HEK293 (cell line): ENCODE measurements at regions not wholly inside any gene's neighbourhood (a gene's known extent, or its start where the extent isn't known, plus 50 kb on each side); places are given as distances from the start of the nearest gene placed in this dataset.

Experiments used
- CTCF ChIA-PET: fragments of 350-600 bp; formaldehyde crosslinking; extraction: SDS; loops from one replicate; lab custom pipeline; 2021; ENCODE audit warnings: antibody characterized with exemption; lab: Yijun Ruan, JAX
- POLR2A ChIA-PET: fragments of 300-600 bp; formaldehyde crosslinking; extraction: SDS; loops from one replicate; lab custom pipeline; 2020; ENCODE audit warnings: antibody characterized with exemption, inconsistent platforms; lab: Yijun Ruan, JAX
- H3K27ac ChIP-seq: fragments of 200-500 bp; sonication (Bioruptor generic); 2 replicates; pipeline ENCODE4 v1.5.1; 2014; ENCODE audit warnings: low read depth, low read length, control low read depth, inconsistent platforms; ENCODE audit errors: extremely low read depth
- H3K36me3 ChIP-seq, 2 experiments: fragments of 200-500 bp in 1 of 2; sonication (Bioruptor generic) in 1 of 2; 1 replicate in 1 of 2; 2 replicates in 1 of 2; pipeline ENCODE4 v1.5.1; 2014 to 2017; ENCODE audit warnings: inconsistent platforms in 2 of 2, low read length in 2 of 2; ENCODE audit not compliant: control insufficient read depth in 2 of 2, insufficient read depth in 1 of 2
- H3K4me1 ChIP-seq: fragments of 200-500 bp; sonication (Bioruptor generic); 2 replicates; pipeline ENCODE4 v1.5.1; 2014; ENCODE audit warnings: mild to moderate bottlenecking, low read length, inconsistent platforms; ENCODE audit not compliant: control insufficient read depth, insufficient read depth
- H3K4me3 ChIP-seq: 2 replicates; pipeline ENCODE4 v1.5.1; 2011; ENCODE audit warnings: low read depth, mild to moderate bottlenecking, control low read depth, low read length, moderate library complexity
- H3K9me3 ChIP-seq: fragments of 200-500 bp; sonication (Bioruptor generic); 2 replicates; pipeline ENCODE4 v1.5.1; 2014; ENCODE audit warnings: low read depth, low read length, inconsistent platforms; ENCODE audit not compliant: control insufficient read depth, insufficient read depth
- KLF1 ChIP-seq: fragments of 450-650 bp; formaldehyde crosslinking; IDR thresholded peaks from 2 replicates; pipeline ENCODE4 v1.5.1; 2016; ENCODE audit warnings: missing biosample characterization, missing genetic modification characterization
- MEIS1 ChIP-seq: sonication (generic); formaldehyde crosslinking; IDR thresholded peaks from 2 replicates; pipeline ENCODE4 v1.8.1; 2022; ENCODE audit warnings: missing genetic modification reagents, mild to moderate bottlenecking, borderline replicate concordance
- SCRT1 ChIP-seq: fragments of 450-650 bp; formaldehyde crosslinking; IDR thresholded peaks from 2 replicates; pipeline ENCODE4 v1.5.1; 2016; ENCODE audit warnings: missing biosample characterization, missing genetic modification characterization, borderline replicate concordance
- ZBTB48 ChIP-seq: fragments of 450-650 bp; formaldehyde crosslinking; IDR thresholded peaks from 2 replicates; pipeline ENCODE4 v1.5.1; 2016; ENCODE audit warnings: missing biosample characterization, missing genetic modification characterization
- ZNF146 ChIP-seq: fragments of 450-650 bp; formaldehyde crosslinking; IDR thresholded peaks from 2 replicates; pipeline ENCODE4 v1.5.1; 2016; ENCODE audit warnings: missing biosample characterization, missing genetic modification characterization
- ZNF202 ChIP-seq: fragments of 450-650 bp; formaldehyde crosslinking; IDR thresholded peaks from 2 replicates; pipeline ENCODE4 v1.5.1; 2016; ENCODE audit warnings: missing biosample characterization, missing genetic modification characterization, borderline replicate concordance
- ZNF214 ChIP-seq: fragments of 450-650 bp; formaldehyde crosslinking; IDR thresholded peaks from 2 replicates; pipeline ENCODE4 v1.5.1; 2017; ENCODE audit warnings: missing biosample characterization, mild to moderate bottlenecking, missing genetic modification characterization, borderline replicate concordance
- ZNF292 ChIP-seq: fragments of 450-650 bp; formaldehyde crosslinking; IDR thresholded peaks from 2 replicates; pipeline ENCODE4 v1.5.1; 2016; ENCODE audit warnings: low read depth, missing biosample characterization, missing genetic modification characterization, borderline replicate concordance
- ZNF623 ChIP-seq: fragments of 450-650 bp; formaldehyde crosslinking; IDR thresholded peaks from 2 replicates; pipeline ENCODE4 v1.5.1; 2016; ENCODE audit warnings: missing biosample characterization, missing genetic modification characterization
- ZNF626 ChIP-seq: fragments of 450-650 bp; sonication (Bioruptor Pico); formaldehyde crosslinking; IDR thresholded peaks from 2 replicates; pipeline ENCODE4 v1.5.1; 2018; ENCODE audit warnings: missing biosample characterization, missing genetic modification characterization, inconsistent platforms
- ZNF776 ChIP-seq: fragments of 450-650 bp; formaldehyde crosslinking; IDR thresholded peaks from 2 replicates; pipeline ENCODE4 v1.5.0; 2017; ENCODE audit warnings: missing biosample characterization, missing genetic modification characterization, borderline replicate concordance
- ZNF785 ChIP-seq: fragments of 450-650 bp; formaldehyde crosslinking; IDR thresholded peaks from 2 replicates; pipeline ENCODE4 v1.5.1; 2016; ENCODE audit warnings: missing biosample characterization, missing genetic modification characterization
- ZNF791 ChIP-seq: fragments of 450-650 bp; formaldehyde crosslinking; IDR thresholded peaks from 2 replicates; pipeline ENCODE4 v1.5.1; 2016; ENCODE audit warnings: missing biosample characterization, missing genetic modification characterization
- ZNF837 ChIP-seq: fragments of 450-650 bp; formaldehyde crosslinking; IDR thresholded peaks from 2 replicates; pipeline ENCODE4 v1.5.1; 2016; ENCODE audit warnings: missing biosample characterization, missing genetic modification characterization
- TF ChIP-seq, protein P1 (sequence below): fragments of 450-650 bp; formaldehyde crosslinking; IDR thresholded peaks from 2 replicates; pipeline ENCODE4 v1.5.1; 2016; ENCODE audit warnings: missing biosample characterization, missing genetic modification characterization
- TF ChIP-seq, protein P2 (sequence below): fragments of 450-650 bp; formaldehyde crosslinking; IDR thresholded peaks from 2 replicates; pipeline ENCODE4 v1.5.1; 2016; ENCODE audit warnings: missing biosample characterization, missing genetic modification characterization
- TF ChIP-seq, protein P3 (sequence below): IDR thresholded peaks from 2 replicates; pipeline ENCODE4 v1.6.1; 2011; ENCODE audit warnings: mild to moderate bottlenecking, low read depth, low read length, borderline replicate concordance
- TF ChIP-seq, protein P4 (sequence below): fragments of 450-650 bp; formaldehyde crosslinking; IDR thresholded peaks from 2 replicates; pipeline ENCODE4 v1.5.1; 2017; ENCODE audit warnings: missing biosample characterization, missing genetic modification characterization

DNA sequence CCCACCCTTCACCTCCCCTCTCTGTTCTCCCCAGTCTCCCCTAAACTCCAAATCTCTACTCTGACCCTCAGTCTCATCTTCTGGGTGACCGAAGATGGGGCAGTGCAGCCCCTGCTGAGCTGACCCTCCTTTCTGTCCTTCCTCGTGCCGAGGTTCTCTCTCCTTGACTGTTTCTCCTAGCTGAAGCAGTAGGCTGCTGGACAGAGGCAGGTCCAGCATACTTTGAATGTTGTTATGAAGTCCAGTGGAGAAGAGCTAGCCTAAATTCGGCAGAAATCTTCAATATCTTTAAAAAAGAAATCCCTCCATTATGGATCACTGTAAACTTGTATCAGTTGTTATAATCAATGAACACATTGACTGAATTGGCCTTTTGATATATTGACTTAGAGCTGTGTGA, 63.2 kb downstream of the RRM2 start:
- H3K36me3 ChIP-seq = no peaks in the 10 kb centered on the region
- H3K4me3 ChIP-seq = no peak overlapping the region
- CTCF ChIA-PET = interaction anchor here (0.8 kb wide), 1 partner anchor 22 kb away, joined by 3 read pairs; no protein-coding TSS in a partner anchor
- no peaks in the 10 kb centered on the region for H3K4me1 ChIP-seq
- H3K27ac ChIP-seq = no peak overlapping the region
- TF ChIP-seq ZNF626 (tag by site-specific recombination) = no peak
- TF ChIP-seq, protein P1, sequence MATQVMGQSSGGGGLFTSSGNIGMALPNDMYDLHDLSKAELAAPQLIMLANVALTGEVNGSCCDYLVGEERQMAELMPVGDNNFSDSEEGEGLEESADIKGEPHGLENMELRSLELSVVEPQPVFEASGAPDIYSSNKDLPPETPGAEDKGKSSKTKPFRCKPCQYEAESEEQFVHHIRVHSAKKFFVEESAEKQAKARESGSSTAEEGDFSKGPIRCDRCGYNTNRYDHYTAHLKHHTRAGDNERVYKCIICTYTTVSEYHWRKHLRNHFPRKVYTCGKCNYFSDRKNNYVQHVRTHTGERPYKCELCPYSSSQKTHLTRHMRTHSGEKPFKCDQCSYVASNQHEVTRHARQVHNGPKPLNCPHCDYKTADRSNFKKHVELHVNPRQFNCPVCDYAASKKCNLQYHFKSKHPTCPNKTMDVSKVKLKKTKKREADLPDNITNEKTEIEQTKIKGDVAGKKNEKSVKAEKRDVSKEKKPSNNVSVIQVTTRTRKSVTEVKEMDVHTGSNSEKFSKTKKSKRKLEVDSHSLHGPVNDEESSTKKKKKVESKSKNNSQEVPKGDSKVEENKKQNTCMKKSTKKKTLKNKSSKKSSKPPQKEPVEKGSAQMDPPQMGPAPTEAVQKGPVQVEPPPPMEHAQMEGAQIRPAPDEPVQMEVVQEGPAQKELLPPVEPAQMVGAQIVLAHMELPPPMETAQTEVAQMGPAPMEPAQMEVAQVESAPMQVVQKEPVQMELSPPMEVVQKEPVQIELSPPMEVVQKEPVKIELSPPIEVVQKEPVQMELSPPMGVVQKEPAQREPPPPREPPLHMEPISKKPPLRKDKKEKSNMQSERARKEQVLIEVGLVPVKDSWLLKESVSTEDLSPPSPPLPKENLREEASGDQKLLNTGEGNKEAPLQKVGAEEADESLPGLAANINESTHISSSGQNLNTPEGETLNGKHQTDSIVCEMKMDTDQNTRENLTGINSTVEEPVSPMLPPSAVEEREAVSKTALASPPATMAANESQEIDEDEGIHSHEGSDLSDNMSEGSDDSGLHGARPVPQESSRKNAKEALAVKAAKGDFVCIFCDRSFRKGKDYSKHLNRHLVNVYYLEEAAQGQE (tag by site-specific recombination) = peak; percentile 47; the same call in 1 of the 2 replicates
- TF ChIP-seq, all 188 proteins: peak for 1
- POLR2A ChIA-PET = interaction anchor here (0.6 kb wide), 1 partner anchor 62 kb away, joined by 3 read pairs; no protein-coding TSS in a partner anchor
- no peaks in the 10 kb centered on the region for H3K9me3 ChIP-seq

DNA sequence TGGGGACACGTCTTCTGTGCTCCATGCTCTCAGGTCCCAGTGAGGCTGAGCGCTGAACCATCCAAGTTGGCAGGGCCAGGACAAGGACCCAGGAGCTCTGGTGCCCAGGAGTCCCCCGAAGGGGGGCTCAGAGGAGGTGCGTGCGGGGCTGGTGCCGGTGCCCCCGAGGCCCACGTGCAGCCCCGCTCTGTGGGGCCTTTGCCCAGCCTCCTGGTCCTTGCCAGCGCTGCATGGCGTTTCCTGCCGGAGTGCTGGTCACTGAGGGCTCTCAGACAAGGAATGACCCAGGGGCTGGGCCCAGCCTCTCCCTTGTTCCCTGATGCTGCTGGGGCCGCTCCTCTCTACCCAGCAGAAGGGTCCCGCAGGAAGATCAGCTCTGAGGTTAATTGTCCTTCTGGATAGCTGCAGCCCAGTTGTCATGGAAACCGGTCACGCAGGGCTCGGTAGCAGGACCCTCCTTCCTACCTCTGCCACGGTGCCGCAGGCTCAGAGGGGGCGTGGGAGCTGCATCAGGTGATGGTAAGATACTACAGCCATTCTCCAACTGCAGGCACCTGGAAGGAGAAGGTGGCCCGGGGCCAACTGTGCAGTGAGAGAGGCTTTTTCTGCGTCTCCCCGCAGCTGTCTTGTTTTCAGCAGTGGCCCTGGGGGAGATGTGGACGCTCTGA, 64.5 kb downstream of the RRM2 start:
- CTCF ChIA-PET = interaction anchor here (0.7 kb wide), 1 partner anchor 198 kb away, joined by 3 read pairs; no protein-coding TSS in a partner anchor
- H3K27ac ChIP-seq = no peak overlapping the region
- H3K4me3 ChIP-seq = no peak overlapping the region
- H3K4me1 ChIP-seq = no peaks in the 10 kb centered on the region
- no peak for TF ChIP-seq KLF1 (tag by site-specific recombination)
- TF ChIP-seq ZBTB48 (tag by site-specific recombination) = no peak
- no peak for TF ChIP-seq ZNF202
- TF ChIP-seq, protein P2, sequence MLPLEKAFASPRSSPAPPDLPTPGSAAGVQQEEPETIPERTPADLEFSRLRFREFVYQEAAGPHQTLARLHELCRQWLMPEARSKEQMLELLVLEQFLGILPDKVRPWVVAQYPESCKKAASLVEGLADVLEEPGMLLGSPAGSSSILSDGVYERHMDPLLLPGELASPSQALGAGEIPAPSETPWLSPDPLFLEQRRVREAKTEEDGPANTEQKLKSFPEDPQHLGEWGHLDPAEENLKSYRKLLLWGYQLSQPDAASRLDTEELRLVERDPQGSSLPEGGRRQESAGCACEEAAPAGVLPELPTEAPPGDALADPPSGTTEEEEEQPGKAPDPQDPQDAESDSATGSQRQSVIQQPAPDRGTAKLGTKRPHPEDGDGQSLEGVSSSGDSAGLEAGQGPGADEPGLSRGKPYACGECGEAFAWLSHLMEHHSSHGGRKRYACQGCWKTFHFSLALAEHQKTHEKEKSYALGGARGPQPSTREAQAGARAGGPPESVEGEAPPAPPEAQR = no peak
- TF ChIP-seq ZNF837 (tag by site-specific recombination) = no peak
- no peak for TF ChIP-seq ZNF791 (tag by site-specific recombination)
- TF ChIP-seq ZNF292 = no peak
- no peak for TF ChIP-seq MEIS1 (CRISPR knock-in tag)
- TF ChIP-seq, all 188 proteins: peak for 0
- H3K36me3 ChIP-seq = no peaks in the 10 kb centered on the region
- no peaks in the 10 kb centered on the region for H3K9me3 ChIP-seq
- POLR2A ChIA-PET = no interaction called here

DNA sequence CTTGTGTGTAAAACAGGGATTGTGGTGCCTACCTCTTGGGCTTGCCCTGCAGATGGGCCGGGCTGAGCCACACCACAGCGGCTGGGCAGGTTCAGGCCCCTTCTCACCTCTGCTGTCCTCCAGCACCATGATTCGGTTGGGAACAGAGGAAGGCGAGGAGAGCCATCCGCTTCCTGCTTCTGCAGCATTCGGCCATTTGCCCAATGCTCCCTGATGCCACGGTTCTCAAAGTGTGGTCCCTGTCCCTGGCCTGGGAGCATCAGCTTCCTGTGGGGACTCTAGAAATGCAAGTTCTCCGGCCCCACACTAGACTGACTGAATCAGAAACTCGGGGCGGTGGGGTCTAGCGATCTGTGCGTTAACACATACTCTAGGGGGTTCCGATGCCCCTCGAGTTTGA, 65.1 kb downstream of the RRM2 start:
- POLR2A ChIA-PET = no interaction called here
- H3K4me3 ChIP-seq = no peak overlapping the region
- no peaks in the 10 kb centered on the region for H3K36me3 ChIP-seq
- TF ChIP-seq SCRT1 (tag by site-specific recombination) = no peak
- TF ChIP-seq, protein P3, sequence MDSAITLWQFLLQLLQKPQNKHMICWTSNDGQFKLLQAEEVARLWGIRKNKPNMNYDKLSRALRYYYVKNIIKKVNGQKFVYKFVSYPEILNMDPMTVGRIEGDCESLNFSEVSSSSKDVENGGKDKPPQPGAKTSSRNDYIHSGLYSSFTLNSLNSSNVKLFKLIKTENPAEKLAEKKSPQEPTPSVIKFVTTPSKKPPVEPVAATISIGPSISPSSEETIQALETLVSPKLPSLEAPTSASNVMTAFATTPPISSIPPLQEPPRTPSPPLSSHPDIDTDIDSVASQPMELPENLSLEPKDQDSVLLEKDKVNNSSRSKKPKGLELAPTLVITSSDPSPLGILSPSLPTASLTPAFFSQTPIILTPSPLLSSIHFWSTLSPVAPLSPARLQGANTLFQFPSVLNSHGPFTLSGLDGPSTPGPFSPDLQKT = no peak
- no peak for TF ChIP-seq ZNF776
- TF ChIP-seq KLF1 (tag by site-specific recombination) = no peak
- TF ChIP-seq ZNF785 = no peak
- TF ChIP-seq ZNF214 (tag by site-specific recombination) = no peak
- no peak for TF ChIP-seq ZNF146 (tag by site-specific recombination)
- TF ChIP-seq ZNF623 = no peak
- TF ChIP-seq, protein P4, sequence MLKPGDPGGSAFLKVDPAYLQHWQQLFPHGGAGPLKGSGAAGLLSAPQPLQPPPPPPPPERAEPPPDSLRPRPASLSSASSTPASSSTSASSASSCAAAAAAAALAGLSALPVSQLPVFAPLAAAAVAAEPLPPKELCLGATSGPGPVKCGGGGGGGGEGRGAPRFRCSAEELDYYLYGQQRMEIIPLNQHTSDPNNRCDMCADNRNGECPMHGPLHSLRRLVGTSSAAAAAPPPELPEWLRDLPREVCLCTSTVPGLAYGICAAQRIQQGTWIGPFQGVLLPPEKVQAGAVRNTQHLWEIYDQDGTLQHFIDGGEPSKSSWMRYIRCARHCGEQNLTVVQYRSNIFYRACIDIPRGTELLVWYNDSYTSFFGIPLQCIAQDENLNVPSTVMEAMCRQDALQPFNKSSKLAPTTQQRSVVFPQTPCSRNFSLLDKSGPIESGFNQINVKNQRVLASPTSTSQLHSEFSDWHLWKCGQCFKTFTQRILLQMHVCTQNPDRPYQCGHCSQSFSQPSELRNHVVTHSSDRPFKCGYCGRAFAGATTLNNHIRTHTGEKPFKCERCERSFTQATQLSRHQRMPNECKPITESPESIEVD (tag by site-specific recombination) = no peak
- no peak overlapping the region for H3K27ac ChIP-seq
- CTCF ChIA-PET = interaction anchor here (2.3 kb wide), 1 partner anchor 221 kb away, joined by 7 read pairs; no protein-coding TSS in a partner anchor
- H3K9me3 ChIP-seq = no peaks in the 10 kb centered on the region
- no peaks in the 10 kb centered on the region for H3K4me1 ChIP-seq
